ENCODE measurements at regions not wholly inside any gene's neighbourhood (a gene's known extent, or its start where the extent isn't known, plus 50 kb on each side); places are given as distances from the start of the nearest gene placed in this dataset.

GRCh38 chr2:219995399-219995798, 368.0 kb downstream of the SLC4A3 start:
- TF ChIP-seq, protein P1, sequence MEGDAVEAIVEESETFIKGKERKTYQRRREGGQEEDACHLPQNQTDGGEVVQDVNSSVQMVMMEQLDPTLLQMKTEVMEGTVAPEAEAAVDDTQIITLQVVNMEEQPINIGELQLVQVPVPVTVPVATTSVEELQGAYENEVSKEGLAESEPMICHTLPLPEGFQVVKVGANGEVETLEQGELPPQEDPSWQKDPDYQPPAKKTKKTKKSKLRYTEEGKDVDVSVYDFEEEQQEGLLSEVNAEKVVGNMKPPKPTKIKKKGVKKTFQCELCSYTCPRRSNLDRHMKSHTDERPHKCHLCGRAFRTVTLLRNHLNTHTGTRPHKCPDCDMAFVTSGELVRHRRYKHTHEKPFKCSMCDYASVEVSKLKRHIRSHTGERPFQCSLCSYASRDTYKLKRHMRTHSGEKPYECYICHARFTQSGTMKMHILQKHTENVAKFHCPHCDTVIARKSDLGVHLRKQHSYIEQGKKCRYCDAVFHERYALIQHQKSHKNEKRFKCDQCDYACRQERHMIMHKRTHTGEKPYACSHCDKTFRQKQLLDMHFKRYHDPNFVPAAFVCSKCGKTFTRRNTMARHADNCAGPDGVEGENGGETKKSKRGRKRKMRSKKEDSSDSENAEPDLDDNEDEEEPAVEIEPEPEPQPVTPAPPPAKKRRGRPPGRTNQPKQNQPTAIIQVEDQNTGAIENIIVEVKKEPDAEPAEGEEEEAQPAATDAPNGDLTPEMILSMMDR (IDR thresholded peaks at IDR 0.05; ENCODE audit: low read length) = no peak
- TF ChIP-seq EZH2 (IDR thresholded peaks at IDR 0.05; ENCODE audit: borderline replicate concordance, low read length) = no peak

Measured in OCI-LY1 (cell line).